K562 (cell line): ENCODE measurements at regions not wholly inside any gene's neighbourhood (a gene's known extent, or its start where the extent isn't known, plus 50 kb on each side); places are given as distances from the start of the nearest gene placed in this dataset.

ENCODE experiments used
- ATAC-seq: fragments of 200-7000 bp; cut with Tn5 transposase; 3 replicates; pipeline ENCODE4 v1.9.1; 2020; ENCODE audit warnings: moderate library complexity
- BruUV-seq: library from RNA; stranded (reverse); fragments of 400-500 nt; replicated peaks from 2 replicates; lab custom pipeline; 2021; lab: Mats Ljungman, UMichigan
- CTCF ChIA-PET: fragments of 300-600 bp; formaldehyde crosslinking; extraction: SDS; loops from one replicate; lab custom pipeline; 2021; ENCODE audit warnings: low intra/inter-chr PET ratio; lab: Yijun Ruan, JAX
- POLR2A ChIA-PET: fragments of 300-600, 350-650 bp; sonication (Branson Sonifier 250); formaldehyde crosslinking; extraction: SDS; loops from one replicate; lab custom pipeline; 2021; ENCODE audit warnings: antibody characterized with exemption, inconsistent platforms; lab: Yijun Ruan, JAX
- DNase-seq, 4 experiments: peaks; one replicate each; pipeline versions ENCODE4 v3.0.0 to v3.0.0-alpha.2; 2011 to 2018; ENCODE audit warnings: low spot score in 3 of 4, mixed read lengths in 3 of 4; ENCODE audit errors: extremely low read depth in 1 of 4
- FAIRE-seq: peaks from 2 replicates; lab custom pipeline; 2011; peaks lifted over from hg19 to GRCh38; lab: Jason Lieb, UNC
- H2AFZ ChIP-seq: 2 replicates; pipeline ENCODE4 v1.6.0; 2011; ENCODE audit warnings: low read depth, low read length, control low read depth, inconsistent platforms
- H3K27ac ChIP-seq: fragments of 200-600 bp; 3 replicates; pipeline ENCODE4 v1.8.0; 2011; ENCODE audit warnings: low read depth, mild to moderate bottlenecking, control low read depth, inconsistent platforms, low read length, moderate library complexity, mixed read lengths; ENCODE audit errors: extremely low read depth
- H3K27me3 ChIP-seq, 2 experiments: fragments of 300-600 bp in 1 of 2; 2 replicates in 1 of 2; 3 replicates in 1 of 2; pipeline versions ENCODE4 v1.6.0 to v1.8.0; 2011; ENCODE audit warnings: inconsistent platforms in 2 of 2, low read length in 2 of 2, mild to moderate bottlenecking in 1 of 2, mixed read lengths in 1 of 2, moderate library complexity in 1 of 2; ENCODE audit not compliant: control insufficient read depth in 2 of 2, insufficient read depth in 2 of 2
- H3K36me3 ChIP-seq: fragments of 300-600 bp; 3 replicates; pipeline ENCODE4 v1.8.0; 2011; ENCODE audit warnings: mild to moderate bottlenecking, low read length, inconsistent platforms; ENCODE audit not compliant: control insufficient read depth, insufficient read depth
- H3K4me1 ChIP-seq, 2 experiments: fragments of 200-600 bp in 1 of 2; replicated peaks in 1 of 2; 2 replicates in 1 of 2; 3 replicates in 1 of 2; pipeline versions ENCODE4 v1.5.1 to v1.8.0; 2011; ENCODE audit warnings: inconsistent platforms in 2 of 2, low read length in 2 of 2, mild to moderate bottlenecking in 1 of 2, mixed read lengths in 1 of 2, moderate library complexity in 1 of 2; ENCODE audit not compliant: control insufficient read depth in 2 of 2, insufficient read depth in 2 of 2
- H3K4me2 ChIP-seq: 2 replicates; pipeline ENCODE4 v1.6.1; 2011; ENCODE audit warnings: low read length, control low read depth, inconsistent platforms, mixed read lengths; ENCODE audit not compliant: insufficient read depth
- H3K4me3 ChIP-seq: fragments of 200-600 bp; sonication (generic), shearing (Covaris generic); 2 replicates; pipeline ENCODE4 v1.5.1; 2016; ENCODE audit warnings: control low read depth, inconsistent platforms
- H3K79me2 ChIP-seq: fragments of 200-600 bp; 3 replicates; pipeline ENCODE4 v1.8.0; 2011; ENCODE audit warnings: low read length, inconsistent platforms; ENCODE audit not compliant: control insufficient read depth, insufficient read depth
- H3K9ac ChIP-seq, 2 experiments: 2 replicates each; pipeline versions ENCODE4 v1.6.0 to v1.6.1; 2011; ENCODE audit warnings: low read depth in 2 of 2, low read length in 2 of 2, control low read depth in 1 of 2, inconsistent platforms in 1 of 2, mild to moderate bottlenecking in 1 of 2, mixed read lengths in 1 of 2; ENCODE audit not compliant: insufficient read depth in 1 of 2
- H3K9me1 ChIP-seq: one replicate; pipeline ENCODE4 v1.6.0; 2011; ENCODE audit warnings: inconsistent platforms, mild to moderate bottlenecking, low read length, moderate library complexity; ENCODE audit not compliant: control insufficient read depth, insufficient read depth
- H3K9me3 ChIP-seq: replicated peaks from 2 replicates; pipeline ENCODE4 v1.5.1; 2011; ENCODE audit warnings: low read depth, low read length, inconsistent platforms; ENCODE audit not compliant: control insufficient read depth, insufficient read depth
- H4K20me1 ChIP-seq: replicated peaks from 2 replicates; pipeline ENCODE4 v1.6.1; 2011; ENCODE audit warnings: low read length, inconsistent platforms, mixed read lengths; ENCODE audit not compliant: control insufficient read depth, insufficient read depth
- HLTF ChIP-seq: fragments of 450-650 bp; IDR thresholded peaks from 2 replicates; pipeline ENCODE4 v1.6.1; 2016
- KDM5B ChIP-seq: fragments of 200-600 bp; sonication (generic); IDR thresholded peaks from 2 replicates; pipeline ENCODE4 v1.6.1; 2012; ENCODE audit warnings: low read depth, mild to moderate bottlenecking, moderate library complexity, low read length, control low read depth, inconsistent platforms; ENCODE audit not compliant: insufficient replicate concordance
- MCM2 ChIP-seq: fragments of 450-650 bp; IDR thresholded peaks from 2 replicates; pipeline ENCODE4 v1.6.1; 2017; ENCODE audit warnings: low read depth, mild to moderate bottlenecking
- NUFIP1 ChIP-seq: fragments of 450-650 bp; IDR thresholded peaks from 2 replicates; pipeline ENCODE4 v1.6.1; 2018; ENCODE audit not compliant: partially characterized antibody
- RBM15 ChIP-seq: fragments of 200-400 bp; formaldehyde crosslinking; IDR thresholded peaks from 2 replicates; pipeline ENCODE4 v1.6.1; 2018; ENCODE audit warnings: mild to moderate bottlenecking, low read length, moderate library complexity; ENCODE audit not compliant: insufficient read depth
- TEAD1 ChIP-seq, 2 experiments: fragments of 450-650 bp in 1 of 2; sonication (generic) in 1 of 2; formaldehyde crosslinking; IDR thresholded peaks; 2 replicates each; pipeline versions ENCODE4 v1.4.0 to v1.8.0; 2020 to 2022; ENCODE audit warnings: mild to moderate bottlenecking in 2 of 2, missing genetic modification reagents in 1 of 2
- YBX1 ChIP-seq: fragments of 450-650 bp; IDR thresholded peaks from 2 replicates; pipeline ENCODE4 v1.7.1; 2016; ENCODE audit warnings: mild to moderate bottlenecking
- ZNF408 ChIP-seq: fragments of 250-450 bp; sonication (Bioruptor Pico); IDR thresholded peaks from 2 replicates; pipeline ENCODE4 v1.4.0; 2020; ENCODE audit warnings: low read depth, mild to moderate bottlenecking, moderate library complexity
- ZNF584 ChIP-seq: fragments of 200-800 bp; sonication (Bioruptor generic); IDR thresholded peaks from 2 replicates; pipeline ENCODE4 v1.6.1; 2016; ENCODE audit warnings: low read depth, mild to moderate bottlenecking, missing genetic modification characterization, missing compliant biosample characterization
- ZNF76 ChIP-seq: fragments of 250-450 bp; sonication (Bioruptor Pico); IDR thresholded peaks from 2 replicates; pipeline ENCODE4 v1.4.0; 2020; ENCODE audit warnings: mild to moderate bottlenecking, moderate library complexity, borderline replicate concordance
- WGBS: fragments of 100-300 bp; shearing (Covaris generic); methylation state at CpG from one replicate; pipeline ENCODE4 v1.1.6; 2016; ENCODE audit warnings: low coverage, mixed read lengths; ENCODE audit not compliant: insufficient coverage; ENCODE audit errors: missing lambda C conversion rate; 5-methylcytosine and 5-hydroxymethylcytosine counted together
- in situ Hi-C: fragments of 300-500 bp; cut with MboI; formaldehyde crosslinking; loops from 4 replicates; pipeline ENCODE4 v1.15.0; 2018; ENCODE audit warnings: inconsistent platforms, mixed read lengths
- intact Hi-C: fragments of 100-400 bp; cut with micrococcal nuclease; formaldehyde crosslinking; loops from 2 replicates; pipeline ENCODE4 v1.14.2; 2022
- TF ChIP-seq, protein P1 (sequence below), 2 experiments: fragments of 450-650 bp in 1 of 2; IDR thresholded peaks; 2 replicates each; pipeline ENCODE4 v1.6.1; 2011 to 2017; ENCODE audit warnings: low read depth in 2 of 2, antibody characterized with exemption in 1 of 2, borderline replicate concordance in 1 of 2, low read length in 1 of 2, mild to moderate bottlenecking in 1 of 2, mixed read lengths in 1 of 2; ENCODE audit not compliant: control insufficient read depth in 1 of 2
- TF ChIP-seq, protein P2 (sequence below): sonication (generic); formaldehyde crosslinking; IDR thresholded peaks from 2 replicates; pipeline ENCODE4 v1.5.0; 2020; ENCODE audit warnings: missing genetic modification reagents
- TF ChIP-seq, protein P3 (sequence below): fragments of 450-650 bp; formaldehyde crosslinking; IDR thresholded peaks from 2 replicates; pipeline ENCODE4 v1.4.0; 2022; ENCODE audit warnings: mild to moderate bottlenecking, moderate library complexity
- TF ChIP-seq, protein P4 (sequence below): fragments of 250-450 bp; sonication (Bioruptor Pico); IDR thresholded peaks from 2 replicates; pipeline ENCODE4 v1.4.0; 2020; ENCODE audit warnings: mild to moderate bottlenecking, moderate library complexity

DNA sequence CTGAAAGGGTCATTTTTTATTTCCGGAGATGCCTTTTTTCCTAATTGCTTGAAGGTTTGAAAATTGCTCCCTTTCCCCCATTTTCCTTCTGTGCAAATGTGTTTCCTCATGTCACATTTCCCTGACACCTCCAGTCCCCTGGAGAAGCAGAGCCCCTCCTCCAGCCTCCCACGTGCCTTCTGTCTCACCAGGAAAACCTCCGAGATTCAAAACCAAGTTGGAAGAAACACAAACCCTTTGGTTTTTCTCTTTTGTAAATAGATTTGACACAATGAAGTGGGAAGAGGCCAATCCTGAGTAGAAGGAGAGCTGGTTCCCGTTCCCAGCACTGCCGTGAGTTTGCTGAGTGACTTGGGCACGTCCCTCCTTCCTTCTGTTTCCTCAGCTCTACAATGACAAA, 125.4 kb upstream of the MYCN start (continued):
- TF ChIP-seq, protein P1, sequence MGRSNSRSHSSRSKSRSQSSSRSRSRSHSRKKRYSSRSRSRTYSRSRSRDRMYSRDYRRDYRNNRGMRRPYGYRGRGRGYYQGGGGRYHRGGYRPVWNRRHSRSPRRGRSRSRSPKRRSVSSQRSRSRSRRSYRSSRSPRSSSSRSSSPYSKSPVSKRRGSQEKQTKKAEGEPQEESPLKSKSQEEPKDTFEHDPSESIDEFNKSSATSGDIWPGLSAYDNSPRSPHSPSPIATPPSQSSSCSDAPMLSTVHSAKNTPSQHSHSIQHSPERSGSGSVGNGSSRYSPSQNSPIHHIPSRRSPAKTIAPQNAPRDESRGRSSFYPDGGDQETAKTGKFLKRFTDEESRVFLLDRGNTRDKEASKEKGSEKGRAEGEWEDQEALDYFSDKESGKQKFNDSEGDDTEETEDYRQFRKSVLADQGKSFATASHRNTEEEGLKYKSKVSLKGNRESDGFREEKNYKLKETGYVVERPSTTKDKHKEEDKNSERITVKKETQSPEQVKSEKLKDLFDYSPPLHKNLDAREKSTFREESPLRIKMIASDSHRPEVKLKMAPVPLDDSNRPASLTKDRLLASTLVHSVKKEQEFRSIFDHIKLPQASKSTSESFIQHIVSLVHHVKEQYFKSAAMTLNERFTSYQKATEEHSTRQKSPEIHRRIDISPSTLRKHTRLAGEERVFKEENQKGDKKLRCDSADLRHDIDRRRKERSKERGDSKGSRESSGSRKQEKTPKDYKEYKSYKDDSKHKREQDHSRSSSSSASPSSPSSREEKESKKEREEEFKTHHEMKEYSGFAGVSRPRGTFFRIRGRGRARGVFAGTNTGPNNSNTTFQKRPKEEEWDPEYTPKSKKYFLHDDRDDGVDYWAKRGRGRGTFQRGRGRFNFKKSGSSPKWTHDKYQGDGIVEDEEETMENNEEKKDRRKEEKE (IDR thresholded peaks at IDR 0.05; ENCODE audit: borderline replicate concordance in 1 of 2, control insufficient read depth in 1 of 2, low read depth in 2 of 2, low read length in 1 of 2), result no peak
- TF ChIP-seq MCM2 (no peak), ZNF408 (CRISPR knock-in tag) (no peak), KDM5B (no peak)
- TF ChIP-seq, protein P2, sequence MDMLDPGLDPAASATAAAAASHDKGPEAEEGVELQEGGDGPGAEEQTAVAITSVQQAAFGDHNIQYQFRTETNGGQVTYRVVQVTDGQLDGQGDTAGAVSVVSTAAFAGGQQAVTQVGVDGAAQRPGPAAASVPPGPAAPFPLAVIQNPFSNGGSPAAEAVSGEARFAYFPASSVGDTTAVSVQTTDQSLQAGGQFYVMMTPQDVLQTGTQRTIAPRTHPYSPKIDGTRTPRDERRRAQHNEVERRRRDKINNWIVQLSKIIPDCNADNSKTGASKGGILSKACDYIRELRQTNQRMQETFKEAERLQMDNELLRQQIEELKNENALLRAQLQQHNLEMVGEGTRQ, result no peak

DNA sequence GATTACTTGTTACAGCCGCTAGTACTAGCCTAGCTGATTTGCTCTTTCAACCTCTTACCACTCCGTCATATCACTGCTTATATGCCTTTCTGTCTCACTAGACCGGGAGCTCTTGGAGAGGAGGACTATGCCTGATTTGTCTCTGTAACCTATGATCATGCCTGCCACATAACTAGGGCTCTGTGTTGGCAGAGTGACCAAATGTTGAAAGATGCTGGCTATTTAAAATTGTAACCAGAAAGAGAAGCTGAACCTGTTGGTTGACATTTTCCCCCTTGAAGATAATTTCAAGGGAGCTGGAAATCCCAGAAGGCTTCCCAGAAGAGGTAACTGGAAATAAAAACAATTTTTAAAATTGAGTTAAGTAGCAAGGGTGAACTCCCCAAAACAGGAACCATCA, 124.1 kb upstream of the MYCN start:
- DNase-seq, result no peak
- Histone ChIP-seq H4K20me1 (no peaks in the 10 kb centered on the region), H3K27ac (no peak overlapping the region), H3K4me1 (no peaks in the 10 kb centered on the region), H3K27me3 (peaks cover 5 to 40% of the 10 kb centered on the region in 2 experiments; a peak in 3 of 5 replicates), H3K36me3 (no peaks in the 10 kb centered on the region), H3K9ac (no peak overlapping the region), H3K4me3 (no peak overlapping the region), H3K9me3 (no peaks in the 10 kb centered on the region), H3K9me1 (no peaks in the 10 kb centered on the region), H3K79me2 (no peaks in the 10 kb centered on the region), H2AFZ (no peak overlapping the region), H3K4me2 (no peak overlapping the region)
- intact Hi-C loops, result no loop called here
- ChIA-PET POLR2A (interaction anchor here (0.6 kb wide), 1 partner anchor 1141 kb away, joined by 4 read pairs; no protein-coding TSS in a partner anchor), CTCF (no interaction called here)
- WGBS, result 0% methylated on average over 3 of the region's 3 CpGs
- no peak for ATAC-seq
- FAIRE-seq, result no peak
- in situ Hi-C loops, result no loop called here
- BruUV-seq, result no TSS peak
- no peak for TF ChIP-seq HLTF
- no peak for TF ChIP-seq TEAD1 (CRISPR knock-in tag; IDR thresholded peaks at IDR 0.05)
- no peak for TF ChIP-seq ZNF584
- no peak for TF ChIP-seq ZNF76 (CRISPR knock-in tag)
- TF ChIP-seq, protein P3, sequence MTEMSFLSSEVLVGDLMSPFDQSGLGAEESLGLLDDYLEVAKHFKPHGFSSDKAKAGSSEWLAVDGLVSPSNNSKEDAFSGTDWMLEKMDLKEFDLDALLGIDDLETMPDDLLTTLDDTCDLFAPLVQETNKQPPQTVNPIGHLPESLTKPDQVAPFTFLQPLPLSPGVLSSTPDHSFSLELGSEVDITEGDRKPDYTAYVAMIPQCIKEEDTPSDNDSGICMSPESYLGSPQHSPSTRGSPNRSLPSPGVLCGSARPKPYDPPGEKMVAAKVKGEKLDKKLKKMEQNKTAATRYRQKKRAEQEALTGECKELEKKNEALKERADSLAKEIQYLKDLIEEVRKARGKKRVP (CRISPR knock-in tag), result no peak
- TF ChIP-seq, protein P4, sequence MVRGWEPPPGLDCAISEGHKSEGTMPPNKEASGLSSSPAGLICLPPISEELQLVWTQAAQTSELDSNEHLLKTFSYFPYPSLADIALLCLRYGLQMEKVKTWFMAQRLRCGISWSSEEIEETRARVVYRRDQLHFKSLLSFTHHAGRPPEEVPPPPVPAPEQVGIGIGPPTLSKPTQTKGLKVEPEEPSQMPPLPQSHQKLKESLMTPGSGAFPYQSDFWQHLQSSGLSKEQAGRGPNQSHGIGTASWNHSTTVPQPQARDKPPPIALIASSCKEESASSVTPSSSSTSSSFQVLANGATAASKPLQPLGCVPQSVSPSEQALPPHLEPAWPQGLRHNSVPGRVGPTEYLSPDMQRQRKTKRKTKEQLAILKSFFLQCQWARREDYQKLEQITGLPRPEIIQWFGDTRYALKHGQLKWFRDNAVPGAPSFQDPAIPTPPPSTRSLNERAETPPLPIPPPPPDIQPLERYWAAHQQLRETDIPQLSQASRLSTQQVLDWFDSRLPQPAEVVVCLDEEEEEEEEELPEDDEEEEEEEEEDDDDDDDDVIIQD, result no peak
- no peak for TF ChIP-seq NUFIP1
- no peak for TF ChIP-seq YBX1
- no peak for TF ChIP-seq RBM15
